Parathyroid adenoma (tissue), 2 donors: ENCODE measurements at regions not wholly inside any gene's neighbourhood (a gene's known extent, or its start where the extent isn't known, plus 50 kb on each side); places are given as distances from the start of the nearest gene placed in this dataset.

Experiments
- H2AFZ ChIP-seq: fragments of 300-600 bp; sonication (generic); one replicate; pipeline ENCODE4 v1.7.0; 2017; ENCODE audit warnings: antibody characterized with exemption, mild to moderate bottlenecking
- H3K27ac ChIP-seq: fragments of 300-600 bp; sonication (generic); one replicate; pipeline ENCODE4 v1.7.0; 2017
- H3K27me3 ChIP-seq: fragments of 300-600 bp; sonication (generic); one replicate; pipeline ENCODE4 v1.7.0; 2017; ENCODE audit warnings: low read length; ENCODE audit not compliant: control insufficient read depth, insufficient read depth
- H3K36me3 ChIP-seq: fragments of 300-600 bp; sonication (generic); one replicate; pipeline ENCODE4 v1.7.0; 2017; ENCODE audit warnings: low read length; ENCODE audit not compliant: control insufficient read depth, insufficient read depth
- H3K4me1 ChIP-seq: fragments of 300-600 bp; sonication (generic); one replicate; pipeline ENCODE4 v1.7.0; 2017; ENCODE audit warnings: control low read depth
- H3K4me2 ChIP-seq: fragments of 300-600 bp; sonication (generic); one replicate; pipeline ENCODE4 v1.7.0; 2017; ENCODE audit warnings: low read length
- H3K4me3 ChIP-seq: fragments of 300-600 bp; sonication (generic); one replicate; pipeline ENCODE4 v1.7.0; 2017; ENCODE audit warnings: low read depth, low read length
- H3K79me2 ChIP-seq: fragments of 300-600 bp; sonication (generic); one replicate; pipeline ENCODE4 v1.7.0; 2017; ENCODE audit warnings: control low read depth
- H3K9ac ChIP-seq: fragments of 300-600 bp; sonication (generic); one replicate; pipeline ENCODE4 v1.7.0; 2017; ENCODE audit warnings: mild to moderate bottlenecking
- H3K9me3 ChIP-seq: fragments of 300-600 bp; sonication (generic); one replicate; pipeline ENCODE4 v1.7.0; 2017; ENCODE audit warnings: low read length; ENCODE audit not compliant: control insufficient read depth
- CTCF ChIP-seq: fragments of 300-600 bp; sonication (generic); IDR thresholded peaks from one replicate; pipeline ENCODE4 v1.7.0; 2017; ENCODE audit warnings: antibody characterized with exemption, mild to moderate bottlenecking
- donor health status: primary hyperparathyroidism.

GRCh38 chr12:13735734-13736133 lies 245.7 kb downstream of the GRIN2B start:
- no peak overlapping the region for H3K4me3 ChIP-seq
- no peak overlapping the region for H3K4me2 ChIP-seq
- TF ChIP-seq CTCF, result no peak
- H3K4me1 ChIP-seq, result no peaks in the 10 kb centered on the region
- H3K36me3 ChIP-seq, result no peaks in the 10 kb centered on the region
- H3K79me2 ChIP-seq, result no peaks in the 10 kb centered on the region
- H3K9ac ChIP-seq, result no peak overlapping the region
- no peak overlapping the region for H3K27ac ChIP-seq
- H3K9me3 ChIP-seq, result no peaks in the 10 kb centered on the region
- H3K27me3 ChIP-seq, result no peaks in the 10 kb centered on the region
- no peak overlapping the region for H2AFZ ChIP-seq

- no peaks in the 10 kb centered on the region for H3K27me3 ChIP-seq
- H3K4me2 ChIP-seq, result no peak overlapping the region
- no peaks in the 10 kb centered on the region for H3K4me1 ChIP-seq
- no peak overlapping the region for H3K4me3 ChIP-seq
- no peaks in the 10 kb centered on the region for H3K9me3 ChIP-seq
- no peak for TF ChIP-seq CTCF
- H3K27ac ChIP-seq, result no peak overlapping the region
- H3K79me2 ChIP-seq, result no peaks in the 10 kb centered on the region
- H3K9ac ChIP-seq, result no peak overlapping the region
- H2AFZ ChIP-seq, result no peak overlapping the region
- no peaks in the 10 kb centered on the region for H3K36me3 ChIP-seq
Observed at GRCh38 chr12:13734584-13735152, 246.7 kb downstream of the GRIN2B start.

GRCh38 chr12:13727707-13728195 lies 253.7 kb downstream of the GRIN2B start:
- Histone ChIP-seq H3K79me2 (no peaks in the 10 kb centered on the region), H3K36me3 (no peaks in the 10 kb centered on the region), H3K4me2 (no peak overlapping the region), H2AFZ (no peak overlapping the region), H3K27ac (no peak overlapping the region), H3K4me3 (no peak overlapping the region), H3K4me1 (no peaks in the 10 kb centered on the region), H3K9ac (no peak overlapping the region), H3K9me3 (no peaks in the 10 kb centered on the region), H3K27me3 (no peaks in the 10 kb centered on the region)
- TF ChIP-seq CTCF, result no peak

- no peak for TF ChIP-seq CTCF
- H3K4me3 ChIP-seq, result no peak overlapping the region
- H3K36me3 ChIP-seq, result no peaks in the 10 kb centered on the region
- no peaks in the 10 kb centered on the region for H3K79me2 ChIP-seq
- H3K9me3 ChIP-seq, result no peaks in the 10 kb centered on the region
- H3K4me2 ChIP-seq, result no peak overlapping the region
- H2AFZ ChIP-seq, result no peak overlapping the region
- H3K4me1 ChIP-seq, result no peaks in the 10 kb centered on the region
- H3K27me3 ChIP-seq, result no peaks in the 10 kb centered on the region
- H3K27ac ChIP-seq, result no peak overlapping the region
- no peak overlapping the region for H3K9ac ChIP-seq
Observed at GRCh38 chr12:13725049-13725448, 256.4 kb downstream of the GRIN2B start.

GRCh38 chr12:13724136-13724535 lies 257.3 kb downstream of the GRIN2B start:
- Histone ChIP-seq H3K27ac (no peak overlapping the region), H2AFZ (no peak overlapping the region), H3K9ac (no peak overlapping the region), H3K4me1 (no peaks in the 10 kb centered on the region), H3K79me2 (no peaks in the 10 kb centered on the region), H3K9me3 (no peaks in the 10 kb centered on the region), H3K27me3 (no peaks in the 10 kb centered on the region), H3K4me3 (no peak overlapping the region), H3K36me3 (no peaks in the 10 kb centered on the region), H3K4me2 (no peak overlapping the region)
- TF ChIP-seq CTCF, result no peak
